ENCODE measurements at regions not wholly inside any gene's neighbourhood (a gene's known extent, or its start where the extent isn't known, plus 50 kb on each side); places are given as distances from the start of the nearest gene placed in this dataset.

DNA sequence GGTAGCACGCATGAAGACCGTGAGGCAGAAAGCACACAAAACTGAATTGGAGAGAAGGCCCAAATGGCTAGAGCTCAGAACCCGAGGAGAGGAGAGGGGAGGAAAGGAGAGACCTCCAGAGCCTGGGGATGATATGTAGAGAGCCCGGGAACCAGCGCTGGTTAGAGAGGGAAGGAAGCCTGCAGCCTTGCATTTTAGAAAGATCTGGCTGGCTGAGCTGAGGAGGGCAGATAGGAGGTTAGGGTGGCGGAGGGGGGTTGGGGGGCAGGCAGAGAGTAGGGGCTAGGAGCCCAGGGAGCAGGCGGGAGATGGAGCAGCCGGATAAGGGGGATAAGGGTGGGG, 127.2 kb downstream of the C9orf50 start:
- TF ChIP-seq, protein P1, sequence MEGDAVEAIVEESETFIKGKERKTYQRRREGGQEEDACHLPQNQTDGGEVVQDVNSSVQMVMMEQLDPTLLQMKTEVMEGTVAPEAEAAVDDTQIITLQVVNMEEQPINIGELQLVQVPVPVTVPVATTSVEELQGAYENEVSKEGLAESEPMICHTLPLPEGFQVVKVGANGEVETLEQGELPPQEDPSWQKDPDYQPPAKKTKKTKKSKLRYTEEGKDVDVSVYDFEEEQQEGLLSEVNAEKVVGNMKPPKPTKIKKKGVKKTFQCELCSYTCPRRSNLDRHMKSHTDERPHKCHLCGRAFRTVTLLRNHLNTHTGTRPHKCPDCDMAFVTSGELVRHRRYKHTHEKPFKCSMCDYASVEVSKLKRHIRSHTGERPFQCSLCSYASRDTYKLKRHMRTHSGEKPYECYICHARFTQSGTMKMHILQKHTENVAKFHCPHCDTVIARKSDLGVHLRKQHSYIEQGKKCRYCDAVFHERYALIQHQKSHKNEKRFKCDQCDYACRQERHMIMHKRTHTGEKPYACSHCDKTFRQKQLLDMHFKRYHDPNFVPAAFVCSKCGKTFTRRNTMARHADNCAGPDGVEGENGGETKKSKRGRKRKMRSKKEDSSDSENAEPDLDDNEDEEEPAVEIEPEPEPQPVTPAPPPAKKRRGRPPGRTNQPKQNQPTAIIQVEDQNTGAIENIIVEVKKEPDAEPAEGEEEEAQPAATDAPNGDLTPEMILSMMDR (IDR thresholded peaks at IDR 0.05; ENCODE audit: low read depth, low read length, missing input control): no peak
- TF ChIP-seq, protein P2, sequence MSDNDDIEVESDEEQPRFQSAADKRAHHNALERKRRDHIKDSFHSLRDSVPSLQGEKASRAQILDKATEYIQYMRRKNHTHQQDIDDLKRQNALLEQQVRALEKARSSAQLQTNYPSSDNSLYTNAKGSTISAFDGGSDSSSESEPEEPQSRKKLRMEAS (IDR thresholded peaks at IDR 0.05): no peak
- TF ChIP-seq EGR1 (IDR thresholded peaks at IDR 0.05; ENCODE audit: low read depth in 2 of 2) (no peak), SP1 (IDR thresholded peaks at IDR 0.05) (no peak), NR2F2 (IDR thresholded peaks at IDR 0.05) (no peak), JUND (IDR thresholded peaks at IDR 0.05) (no peak), GABPA (IDR thresholded peaks at IDR 0.05 in 1 of 2, conservative IDR thresholded peaks at IDR 0.05 in 1 of 2) (no peak), TAF1 (conservative IDR thresholded peaks at IDR 0.05) (no peak), YY1 (IDR thresholded peaks at IDR 0.05) (no peak)
- TF ChIP-seq, protein P3, sequence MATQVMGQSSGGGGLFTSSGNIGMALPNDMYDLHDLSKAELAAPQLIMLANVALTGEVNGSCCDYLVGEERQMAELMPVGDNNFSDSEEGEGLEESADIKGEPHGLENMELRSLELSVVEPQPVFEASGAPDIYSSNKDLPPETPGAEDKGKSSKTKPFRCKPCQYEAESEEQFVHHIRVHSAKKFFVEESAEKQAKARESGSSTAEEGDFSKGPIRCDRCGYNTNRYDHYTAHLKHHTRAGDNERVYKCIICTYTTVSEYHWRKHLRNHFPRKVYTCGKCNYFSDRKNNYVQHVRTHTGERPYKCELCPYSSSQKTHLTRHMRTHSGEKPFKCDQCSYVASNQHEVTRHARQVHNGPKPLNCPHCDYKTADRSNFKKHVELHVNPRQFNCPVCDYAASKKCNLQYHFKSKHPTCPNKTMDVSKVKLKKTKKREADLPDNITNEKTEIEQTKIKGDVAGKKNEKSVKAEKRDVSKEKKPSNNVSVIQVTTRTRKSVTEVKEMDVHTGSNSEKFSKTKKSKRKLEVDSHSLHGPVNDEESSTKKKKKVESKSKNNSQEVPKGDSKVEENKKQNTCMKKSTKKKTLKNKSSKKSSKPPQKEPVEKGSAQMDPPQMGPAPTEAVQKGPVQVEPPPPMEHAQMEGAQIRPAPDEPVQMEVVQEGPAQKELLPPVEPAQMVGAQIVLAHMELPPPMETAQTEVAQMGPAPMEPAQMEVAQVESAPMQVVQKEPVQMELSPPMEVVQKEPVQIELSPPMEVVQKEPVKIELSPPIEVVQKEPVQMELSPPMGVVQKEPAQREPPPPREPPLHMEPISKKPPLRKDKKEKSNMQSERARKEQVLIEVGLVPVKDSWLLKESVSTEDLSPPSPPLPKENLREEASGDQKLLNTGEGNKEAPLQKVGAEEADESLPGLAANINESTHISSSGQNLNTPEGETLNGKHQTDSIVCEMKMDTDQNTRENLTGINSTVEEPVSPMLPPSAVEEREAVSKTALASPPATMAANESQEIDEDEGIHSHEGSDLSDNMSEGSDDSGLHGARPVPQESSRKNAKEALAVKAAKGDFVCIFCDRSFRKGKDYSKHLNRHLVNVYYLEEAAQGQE (IDR thresholded peaks at IDR 0.05): no peak
- TF ChIP-seq, protein P4, sequence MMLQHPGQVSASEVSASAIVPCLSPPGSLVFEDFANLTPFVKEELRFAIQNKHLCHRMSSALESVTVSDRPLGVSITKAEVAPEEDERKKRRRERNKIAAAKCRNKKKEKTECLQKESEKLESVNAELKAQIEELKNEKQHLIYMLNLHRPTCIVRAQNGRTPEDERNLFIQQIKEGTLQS (IDR thresholded peaks at IDR 0.05): no peak
